BJ (cell line): ENCODE measurements at regions not wholly inside any gene's neighbourhood (a gene's known extent, or its start where the extent isn't known, plus 50 kb on each side); places are given as distances from the start of the nearest gene placed in this dataset.

Experiments used
- CTCF ChIA-PET: fragments of 350-600 bp; formaldehyde crosslinking; extraction: SDS; loops from one replicate; lab custom pipeline; 2021; ENCODE audit warnings: antibody characterized with exemption, inconsistent platforms; lab: Yijun Ruan, JAX
- POLR2A ChIA-PET: fragments of 300-600 bp; sonication (Branson Sonifier 250); formaldehyde crosslinking; extraction: SDS; loops from one replicate; lab custom pipeline; 2021; ENCODE audit warnings: antibody characterized with exemption; lab: Charles Lee
- DNase-seq: peaks from one replicate; pipeline ENCODE4 v3.0.0-alpha.2; 2011; ENCODE audit warnings: low read depth
- H3K27me3 ChIP-seq: 2 replicates; pipeline ENCODE4 v1.6.0; 2011; ENCODE audit warnings: low read length; ENCODE audit not compliant: control insufficient read depth, insufficient read depth
- H3K36me3 ChIP-seq: 2 replicates; pipeline ENCODE4 v1.5.1; 2011; ENCODE audit warnings: low read length; ENCODE audit not compliant: control insufficient read depth, insufficient read depth
- H3K4me3 ChIP-seq: 2 replicates; pipeline ENCODE4 v1.5.1; 2011; ENCODE audit warnings: low read depth, mild to moderate bottlenecking, control low read depth, low read length
- TF ChIP-seq, protein P1 (sequence below): IDR thresholded peaks from 2 replicates; pipeline ENCODE4 v1.5.1; 2011; ENCODE audit warnings: low read depth, mild to moderate bottlenecking, control low read depth, inconsistent platforms, low read length, moderate library complexity; ENCODE audit not compliant: insufficient read depth

DNA sequence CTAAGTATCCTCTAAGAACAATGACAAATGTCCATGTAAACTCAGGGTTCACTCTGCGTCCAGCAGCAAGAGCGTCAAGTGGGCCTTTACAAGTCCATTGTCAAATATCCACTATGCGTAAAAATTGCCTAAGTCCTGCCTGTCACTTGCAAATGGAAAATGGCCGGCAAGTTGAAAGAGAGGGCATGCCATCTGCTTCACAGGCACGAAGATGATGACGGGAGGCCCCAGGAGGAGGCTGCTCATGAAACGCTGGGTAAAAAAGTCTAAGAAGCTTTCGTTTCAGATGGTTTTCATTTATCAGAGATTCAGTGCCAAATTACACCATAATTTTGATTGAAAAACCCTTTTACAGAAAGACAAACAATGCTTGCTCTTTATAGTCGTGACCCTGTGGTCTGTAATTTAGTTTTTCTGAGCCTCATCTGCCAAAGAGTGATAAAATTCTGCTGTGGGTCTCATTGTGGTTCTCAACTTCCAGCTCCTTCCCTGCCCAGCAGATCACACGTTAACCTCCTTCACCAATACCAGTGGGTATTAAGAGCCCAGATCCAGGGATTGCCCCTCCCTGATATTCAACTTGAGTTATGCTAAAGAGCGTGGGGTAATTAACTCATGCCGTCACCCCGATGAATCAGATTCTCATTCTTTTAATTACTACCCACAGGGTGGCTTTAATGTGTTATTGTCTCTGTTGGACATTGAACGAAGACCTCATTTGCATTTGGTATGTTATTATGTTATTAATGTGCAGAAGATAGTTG is 160.2 kb upstream of the ALKAL2 start:
- TF ChIP-seq, protein P1, sequence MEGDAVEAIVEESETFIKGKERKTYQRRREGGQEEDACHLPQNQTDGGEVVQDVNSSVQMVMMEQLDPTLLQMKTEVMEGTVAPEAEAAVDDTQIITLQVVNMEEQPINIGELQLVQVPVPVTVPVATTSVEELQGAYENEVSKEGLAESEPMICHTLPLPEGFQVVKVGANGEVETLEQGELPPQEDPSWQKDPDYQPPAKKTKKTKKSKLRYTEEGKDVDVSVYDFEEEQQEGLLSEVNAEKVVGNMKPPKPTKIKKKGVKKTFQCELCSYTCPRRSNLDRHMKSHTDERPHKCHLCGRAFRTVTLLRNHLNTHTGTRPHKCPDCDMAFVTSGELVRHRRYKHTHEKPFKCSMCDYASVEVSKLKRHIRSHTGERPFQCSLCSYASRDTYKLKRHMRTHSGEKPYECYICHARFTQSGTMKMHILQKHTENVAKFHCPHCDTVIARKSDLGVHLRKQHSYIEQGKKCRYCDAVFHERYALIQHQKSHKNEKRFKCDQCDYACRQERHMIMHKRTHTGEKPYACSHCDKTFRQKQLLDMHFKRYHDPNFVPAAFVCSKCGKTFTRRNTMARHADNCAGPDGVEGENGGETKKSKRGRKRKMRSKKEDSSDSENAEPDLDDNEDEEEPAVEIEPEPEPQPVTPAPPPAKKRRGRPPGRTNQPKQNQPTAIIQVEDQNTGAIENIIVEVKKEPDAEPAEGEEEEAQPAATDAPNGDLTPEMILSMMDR = no peak
- no peak for DNase-seq
- no peak overlapping the region for H3K4me3 ChIP-seq
- CTCF ChIA-PET = interaction anchor here (0.5 kb wide), 1 partner anchor 1054 kb away, joined by 3 read pairs; no protein-coding TSS in a partner anchor
- H3K36me3 ChIP-seq = no peaks in the 10 kb centered on the region
- H3K27me3 ChIP-seq = no peaks in the 10 kb centered on the region; the same call in 1 of the 2 replicates
- POLR2A ChIA-PET = no interaction called here

GRCh38 chr2:446963-447530 is 159.2 kb upstream of the ALKAL2 start:
- ChIA-PET CTCF (no interaction called here), POLR2A (no interaction called here)
- DNase-seq = no peak
- no peaks in the 10 kb centered on the region; the same call in 1 of the 2 replicates for H3K27me3 ChIP-seq
- no peaks in the 10 kb centered on the region for H3K36me3 ChIP-seq
- TF ChIP-seq, protein P1 = no peak
- no peak overlapping the region for H3K4me3 ChIP-seq

GRCh38 chr2:446303-446874 is 158.5 kb upstream of the ALKAL2 start:
- TF ChIP-seq, protein P1 = no peak
- no peaks in the 10 kb centered on the region for H3K36me3 ChIP-seq
- no peak overlapping the region for H3K4me3 ChIP-seq
- no peaks in the 10 kb centered on the region; the same call in 1 of the 2 replicates for H3K27me3 ChIP-seq
- ChIA-PET POLR2A (no interaction called here), CTCF (no interaction called here)
- no peak for DNase-seq

DNA sequence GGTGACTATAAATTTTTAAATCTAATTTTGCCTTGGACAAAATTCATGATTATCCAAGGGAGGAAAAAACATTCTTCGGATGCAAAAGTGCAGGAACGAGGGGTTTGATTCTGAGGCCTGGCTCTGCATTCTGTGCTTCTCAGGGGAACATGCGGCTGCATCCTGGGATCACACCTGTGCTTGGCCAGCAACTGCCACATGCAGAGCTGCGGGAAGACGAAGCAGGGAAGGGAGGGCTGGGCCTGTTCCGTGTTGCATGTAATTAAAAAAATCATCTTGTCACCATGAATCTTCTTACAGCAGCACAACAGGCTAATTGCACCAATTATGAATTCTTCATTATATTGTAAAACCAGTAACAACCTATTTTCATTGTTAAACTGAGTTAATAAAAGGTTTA is 158.0 kb upstream of the ALKAL2 start:
- ChIA-PET POLR2A (no interaction called here), CTCF (no interaction called here)
- TF ChIP-seq, protein P1 = no peak
- no peak overlapping the region for H3K4me3 ChIP-seq
- no peaks in the 10 kb centered on the region for H3K36me3 ChIP-seq
- DNase-seq = no peak
- no peaks in the 10 kb centered on the region; the same call in 1 of the 2 replicates for H3K27me3 ChIP-seq
